Stomach (tissue), 8 donors: ENCODE measurements at regions not wholly inside any gene's neighbourhood (a gene's known extent, or its start where the extent isn't known, plus 50 kb on each side); places are given as distances from the start of the nearest gene placed in this dataset.

ENCODE experiments used
- DNase-seq, 2 donors: peaks; one replicate each; pipeline versions ENCODE4 v3.0.0 to v3.0.0-alpha.2; 2013 to 2019
- H3K27ac ChIP-seq, 5 donors: fragments of 200-600 bp in 4 of 5; sonication (generic) in 4 of 5; one replicate each; pipeline ENCODE4 v1.5.1; 2013 to 2019; ENCODE audit warnings: mild to moderate bottlenecking in 1 of 5, moderate library complexity in 1 of 5
- H3K27me3 ChIP-seq, 3 donors: fragments of 200-600 bp; sonication (generic); one replicate each; pipeline ENCODE4 v1.5.1; 2017 to 2019; ENCODE audit warnings: mixed run types in 1 of 3
- H3K36me3 ChIP-seq, 4 donors: fragments of 200-600 bp; sonication (generic); 1 replicate in 3 of 4; 2 replicates in 1 of 4; pipeline ENCODE4 v1.5.1; 2016 to 2019
- H3K4me1 ChIP-seq, 4 donors: fragments of 200-600 bp; sonication (generic); one replicate each; pipeline ENCODE4 v1.5.1; 2016 to 2019
- H3K4me3 ChIP-seq, 4 donors: fragments of 200-600 bp; sonication (generic) in 3 of 4; one replicate each; pipeline ENCODE4 v1.5.1; 2016 to 2019; ENCODE audit warnings: mild to moderate bottlenecking in 1 of 4
- H3K9me3 ChIP-seq, 4 donors: fragments of 200-600 bp; sonication (generic); one replicate each; pipeline ENCODE4 v1.5.1; 2016 to 2019
- EP300 ChIP-seq: sonication (generic); formaldehyde crosslinking; IDR thresholded peaks from one replicate; pipeline ENCODE4 v1.6.1; 2017; ENCODE audit warnings: antibody characterized with exemption
- POLR2A ChIP-seq, 4 donors: fragments of 450-650 bp; IDR thresholded peaks; one replicate each; pipeline ENCODE4 v1.6.1; 2016; ENCODE audit warnings: antibody characterized with exemption in 4 of 4, control low read depth in 2 of 4, mild to moderate bottlenecking in 1 of 4, moderate library complexity in 1 of 4
- POLR2AphosphoS5 ChIP-seq, 3 donors: sonication (generic); formaldehyde crosslinking; IDR thresholded peaks; one replicate each; pipeline ENCODE4 v1.6.1; 2016; ENCODE audit warnings: antibody characterized with exemption in 3 of 3
- WGBS, 5 donors: extraction: QIAGEN DNeasy Blood & Tissue Kit in 3 of 5; methylation state at CpG; one replicate each; pipeline versions ENCODE4 v1.1.5 to v1.1.7; 2013 to 2018; 5-methylcytosine and 5-hydroxymethylcytosine counted together
- intact Hi-C: fragments of 100-400 bp; cut with DNase I; formaldehyde crosslinking; loops from one replicate; pipeline ENCODE4 v1.15.1; 2023; ENCODE audit warnings: low total_unique reads
- TF ChIP-seq, protein P1 (sequence below), 7 experiments: fragments of 450-650 bp in 4 of 7; fragments of 200-600 bp in 3 of 7; sonication (generic) in 3 of 7; IDR thresholded peaks; one replicate each; pipeline ENCODE4 v1.5.1; 2016 to 2019; ENCODE audit warnings: antibody characterized with exemption in 7 of 7, control low read depth in 2 of 7, mild to moderate bottlenecking in 1 of 7
- donor health status: healthy with polysubstance abuse.
- donor health status: Bipolar disorder and iron deficiency.
- donor health status: healthy.

DNA sequence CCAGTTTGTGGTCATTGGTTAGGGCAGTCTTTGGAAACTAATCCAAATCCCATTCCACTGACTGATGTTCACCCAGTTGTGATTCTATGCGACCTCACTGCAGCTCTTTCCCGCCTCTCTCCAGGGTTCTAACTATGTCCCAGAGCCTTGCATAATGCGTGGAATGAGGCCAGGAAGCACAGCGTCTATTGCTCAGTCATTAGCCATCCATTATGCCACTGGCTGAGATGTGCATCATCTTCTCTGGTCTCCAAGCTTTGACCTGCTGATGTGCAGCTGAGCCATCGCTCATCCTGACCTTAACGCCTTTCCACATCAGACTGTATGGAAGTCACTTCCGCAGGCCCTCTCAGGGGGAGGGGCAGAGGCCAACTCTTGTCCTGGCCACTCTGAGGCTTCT is 115.4 kb upstream of the VRK1 start:
- intact Hi-C loops, result no loop called here
- H3K36me3 ChIP-seq, result no peaks in the 10 kb centered on the region
- no peak overlapping the region for H3K27ac ChIP-seq
- no peak for DNase-seq
- no peak overlapping the region for H3K4me3 ChIP-seq
- peaks cover 0 to 17% (median 5%) of the 10 kb centered on the region in 3 donors for H3K27me3 ChIP-seq
- H3K4me1 ChIP-seq, result no peaks in the 10 kb centered on the region
- TF ChIP-seq EP300 (no peak), POLR2AphosphoS5 (IDR thresholded peaks at IDR 0.05) (no peak), POLR2A (IDR thresholded peaks at IDR 0.05) (no peak)
- TF ChIP-seq, protein P1, sequence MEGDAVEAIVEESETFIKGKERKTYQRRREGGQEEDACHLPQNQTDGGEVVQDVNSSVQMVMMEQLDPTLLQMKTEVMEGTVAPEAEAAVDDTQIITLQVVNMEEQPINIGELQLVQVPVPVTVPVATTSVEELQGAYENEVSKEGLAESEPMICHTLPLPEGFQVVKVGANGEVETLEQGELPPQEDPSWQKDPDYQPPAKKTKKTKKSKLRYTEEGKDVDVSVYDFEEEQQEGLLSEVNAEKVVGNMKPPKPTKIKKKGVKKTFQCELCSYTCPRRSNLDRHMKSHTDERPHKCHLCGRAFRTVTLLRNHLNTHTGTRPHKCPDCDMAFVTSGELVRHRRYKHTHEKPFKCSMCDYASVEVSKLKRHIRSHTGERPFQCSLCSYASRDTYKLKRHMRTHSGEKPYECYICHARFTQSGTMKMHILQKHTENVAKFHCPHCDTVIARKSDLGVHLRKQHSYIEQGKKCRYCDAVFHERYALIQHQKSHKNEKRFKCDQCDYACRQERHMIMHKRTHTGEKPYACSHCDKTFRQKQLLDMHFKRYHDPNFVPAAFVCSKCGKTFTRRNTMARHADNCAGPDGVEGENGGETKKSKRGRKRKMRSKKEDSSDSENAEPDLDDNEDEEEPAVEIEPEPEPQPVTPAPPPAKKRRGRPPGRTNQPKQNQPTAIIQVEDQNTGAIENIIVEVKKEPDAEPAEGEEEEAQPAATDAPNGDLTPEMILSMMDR (IDR thresholded peaks at IDR 0.05), result no peak
- peaks cover 0 to 3% (median 0%) of the 10 kb centered on the region in 4 donors for H3K9me3 ChIP-seq
- WGBS, 5 donors, result 75 to 83% (median 80%) methylated on average over 7 of the region's 7 CpGs

DNA sequence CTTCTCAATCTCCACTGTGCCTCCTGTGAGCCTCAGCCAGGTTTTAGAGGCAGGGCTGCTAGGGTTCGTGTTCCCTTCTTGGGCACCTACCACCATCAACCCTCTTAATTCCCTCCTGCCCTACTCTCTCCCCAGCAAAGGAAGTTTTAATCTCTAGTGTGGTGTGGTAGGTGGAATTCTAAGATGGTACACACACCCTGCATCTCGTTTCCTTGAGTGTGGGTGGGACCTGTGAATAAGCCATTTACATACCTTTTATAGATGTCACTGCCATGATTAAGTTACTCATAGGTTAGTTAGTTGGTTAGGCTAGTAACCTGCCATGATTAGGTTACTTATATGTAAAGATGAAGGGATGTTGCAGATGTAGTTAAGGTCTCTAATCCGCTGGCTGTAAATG is 114.8 kb upstream of the VRK1 start:
- Histone ChIP-seq H3K4me3 (no peak overlapping the region), H3K36me3 (no peaks in the 10 kb centered on the region), H3K4me1 (no peaks in the 10 kb centered on the region), H3K27me3 (peaks cover 0 to 22% (median 5%) of the 10 kb centered on the region in 3 donors), H3K27ac (no peak overlapping the region), H3K9me3 (no peaks in the 10 kb centered on the region)
- 55 to 66% (median 62%) methylated on average over 3 of the region's 3 CpGs for WGBS, 5 donors
- intact Hi-C loops, result no loop called here
- TF ChIP-seq EP300, result no peak
- no peak for TF ChIP-seq POLR2A (IDR thresholded peaks at IDR 0.05)
- TF ChIP-seq, protein P1 (IDR thresholded peaks at IDR 0.05), result no peak
- no peak for TF ChIP-seq POLR2AphosphoS5 (IDR thresholded peaks at IDR 0.05)
- no peak for DNase-seq

DNA sequence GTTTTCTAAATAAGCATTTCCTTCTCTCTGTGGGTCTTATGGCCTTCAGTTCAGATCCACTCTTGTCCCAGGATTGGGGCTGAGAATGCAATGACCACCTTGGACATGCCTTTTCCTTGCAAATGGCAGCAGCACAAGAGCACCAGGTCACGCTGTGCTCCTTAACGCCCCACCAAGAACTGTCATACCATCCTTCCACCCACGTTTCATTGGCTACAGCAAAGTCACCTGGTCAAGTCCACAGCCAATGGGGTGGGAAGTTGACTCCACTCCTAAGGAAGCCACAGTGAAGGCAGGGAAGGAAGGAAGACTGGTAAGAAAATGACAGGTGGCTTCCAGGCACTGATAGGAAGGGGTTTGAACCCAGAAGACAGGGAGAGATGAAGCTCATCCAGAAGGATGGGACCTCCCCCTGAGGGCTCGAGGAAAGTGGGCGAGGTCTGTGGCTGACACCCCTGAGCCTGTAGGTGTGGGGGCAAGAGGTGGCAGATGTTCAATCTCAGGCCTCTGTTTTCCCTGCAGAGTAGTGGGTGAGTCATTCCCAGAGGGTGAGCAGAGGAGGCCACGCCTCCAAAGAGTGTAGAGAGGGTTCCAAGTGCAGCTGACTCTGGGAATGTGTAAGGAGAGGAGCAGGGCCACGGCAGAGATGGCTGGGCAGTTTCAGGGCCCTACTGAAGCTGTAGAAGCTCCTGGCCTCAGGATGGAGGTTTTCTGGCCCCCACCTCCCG is 113.5 kb upstream of the VRK1 start:
- peaks cover 0 to 14% (median 5%) of the 10 kb centered on the region in 3 donors for H3K27me3 ChIP-seq
- intact Hi-C loops, result no loop called here
- H3K9me3 ChIP-seq, result no peaks in the 10 kb centered on the region
- H3K4me1 ChIP-seq, result no peaks in the 10 kb centered on the region
- no peak overlapping the region for H3K27ac ChIP-seq
- no peak for DNase-seq
- 70 to 77% (median 71%) methylated on average over 8 of the region's 8 CpGs for WGBS, 5 donors
- H3K36me3 ChIP-seq, result no peaks in the 10 kb centered on the region
- TF ChIP-seq, protein P1 (IDR thresholded peaks at IDR 0.05), result no peak
- no peak for TF ChIP-seq POLR2A (IDR thresholded peaks at IDR 0.05)
- no peak for TF ChIP-seq EP300
- TF ChIP-seq POLR2AphosphoS5 (IDR thresholded peaks at IDR 0.05), result no peak
- H3K4me3 ChIP-seq, result no peak overlapping the region

DNA sequence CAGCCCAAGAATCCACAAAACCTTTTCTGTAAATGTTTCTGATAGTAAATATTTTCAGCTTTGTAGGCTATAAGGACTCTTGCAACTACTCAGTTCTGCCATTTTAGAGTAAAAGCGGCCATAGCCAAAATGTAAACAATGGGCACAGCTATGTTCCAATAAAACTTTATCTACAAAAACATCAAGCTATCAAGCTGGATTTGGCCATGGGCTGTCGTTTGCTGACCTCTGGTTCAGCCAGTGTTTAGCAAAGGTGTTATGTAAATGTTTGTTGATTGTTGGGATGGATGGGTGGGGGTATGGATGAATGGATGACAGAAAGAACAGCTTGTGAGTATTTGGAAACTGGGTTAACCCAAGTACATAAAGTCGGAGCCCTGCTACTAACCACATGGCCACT is 111.1 kb upstream of the VRK1 start:
- WGBS, 5 donors, result 19 to 43% (median 37%) methylated on average over 3 of the region's 3 CpGs
- no peak for DNase-seq
- H3K4me1 ChIP-seq, result no peaks in the 10 kb centered on the region
- no peaks in the 10 kb centered on the region for H3K36me3 ChIP-seq
- no peak overlapping the region for H3K27ac ChIP-seq
- no peak overlapping the region for H3K4me3 ChIP-seq
- peaks cover 0 to 16% (median 5%) of the 10 kb centered on the region in 3 donors for H3K27me3 ChIP-seq
- no peak for TF ChIP-seq EP300
- no peak for TF ChIP-seq POLR2AphosphoS5 (IDR thresholded peaks at IDR 0.05)
- TF ChIP-seq POLR2A (IDR thresholded peaks at IDR 0.05), result no peak
- TF ChIP-seq, protein P1 (IDR thresholded peaks at IDR 0.05), result no peak
- H3K9me3 ChIP-seq, result no peaks in the 10 kb centered on the region
- intact Hi-C loops, result no loop called here
